ENCODE measurements at regions not wholly inside any gene's neighbourhood (a gene's known extent, or its start where the extent isn't known, plus 50 kb on each side); places are given as distances from the start of the nearest gene placed in this dataset.
"Not testable (repeated sequence)": the region's sequence is repeated elsewhere in the genome, so short reads cannot be mapped to it uniquely, and the experiment has no call there.

DNA sequence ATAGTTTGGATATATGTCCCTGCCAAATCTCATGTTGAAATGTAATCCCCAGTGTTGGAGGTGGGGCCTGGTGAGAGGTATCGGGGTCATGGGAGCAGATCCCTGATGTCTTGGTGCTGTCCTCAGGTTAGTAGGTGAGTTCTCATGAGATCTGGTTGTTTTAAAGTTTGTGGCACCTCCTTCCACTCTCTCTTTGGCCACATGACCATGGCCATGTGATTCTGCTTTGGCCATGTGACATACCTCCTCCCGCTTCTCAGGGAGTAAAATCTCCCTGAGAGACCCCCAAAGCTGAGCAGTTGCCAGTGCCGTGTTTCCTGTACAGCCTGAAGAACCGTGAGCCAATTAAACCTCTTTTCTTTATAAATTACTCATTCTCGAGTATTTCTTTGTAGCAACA, 178.0 kb downstream of the GOLGA6L6 start:
- H3K4me2 ChIP-seq (ENCODE audit: low read depth, low read length); H3K18ac ChIP-seq (ENCODE audit: low read depth, low read length); CTCF ChIA-PET; H2AK5ac ChIP-seq (ENCODE audit: low read depth, low read length); H3K27me3 ChIP-seq (ENCODE audit: control insufficient read depth, insufficient read depth, low read length); H2BK5ac ChIP-seq (ENCODE audit: low read depth, low read length, poor library complexity, severe bottlenecking); H3K23ac ChIP-seq (ENCODE audit: low read depth, low read length); dilution Hi-C loops (cut with HindIII; ENCODE audit: low sequenced_read_pairs, unreplicated experiment); H3K9ac ChIP-seq (ENCODE audit: low read depth, low read length); H3K36me3 ChIP-seq (ENCODE audit: control insufficient read depth, insufficient read depth, low read length); intact Hi-C loops (cut with micrococcal nuclease); H2BK15ac ChIP-seq (ENCODE audit: low read depth, low read length); BruUV-seq (replicated peaks); POLR2A ChIA-PET (ENCODE audit: unreplicated experiment); H4K20me1 ChIP-seq (ENCODE audit: insufficient read depth, low read length); H4K91ac ChIP-seq (ENCODE audit: insufficient read depth, low read depth, low read length); H3K56ac ChIP-seq (ENCODE audit: extremely low read depth, insufficient read depth, low read length); H3K79me1 ChIP-seq (ENCODE audit: low read depth in 1 of 2, low read length in 2 of 2); H2AFZ ChIP-seq (replicated peaks; ENCODE audit: low read length, poor library complexity); H2AK9ac ChIP-seq (replicated peaks; ENCODE audit: low read depth, low read length, poor library complexity); H3K4me3 ChIP-seq (ENCODE audit: insufficient read depth, low read depth, low read length); H3K4ac ChIP-seq (ENCODE audit: low read depth, low read length); H3K27ac ChIP-seq (ENCODE audit: insufficient read depth, low read length); H3K14ac ChIP-seq (replicated peaks; ENCODE audit: low read depth, low read length); H4K8ac ChIP-seq (ENCODE audit: low read depth in 2 of 2, low read length in 2 of 2); DNase-seq; H3K9me1 ChIP-seq (ENCODE audit: insufficient read depth, low read length); H2BK20ac ChIP-seq (ENCODE audit: low read depth, low read length); in situ Hi-C loops (cut with MboI; ENCODE audit: low sequenced_read_pairs); H4K5ac ChIP-seq (ENCODE audit: low read depth, low read length); H2BK120ac ChIP-seq (ENCODE audit: low read depth, low read length); H3K4me1 ChIP-seq (ENCODE audit: control insufficient read depth, insufficient read depth, low read length); ATAC-seq (ENCODE audit: low read depth): not testable (repeated sequence)
- WGBS, 2 experiments (ENCODE audit: extremely low coverage in 2 of 2, insufficient read length in 1 of 2): 28% methylated on average over 4 of the region's 5 CpGs; no CpG with 5 or more reads in 1 of the 2 experiments
- peaks cover 17% of the 10 kb centered on the region for H3K9me3 ChIP-seq (ENCODE audit: control insufficient read depth, insufficient read depth, low read length)
